GM10266 (cell line): ENCODE measurements at regions not wholly inside any gene's neighbourhood (a gene's known extent, or its start where the extent isn't known, plus 50 kb on each side); places are given as distances from the start of the nearest gene placed in this dataset.

Experiments used
- DNase-seq: peaks from one replicate; pipeline ENCODE4 v3.0.0; 2012; ENCODE audit errors: extremely low spot score
- CTCF ChIP-seq: IDR thresholded peaks from 2 replicates; pipeline ENCODE4 v1.5.1; 2012; ENCODE audit warnings: mild to moderate bottlenecking, low read depth; ENCODE audit not compliant: control insufficient read depth, insufficient read depth; ENCODE audit errors: missing control alignments

- DNase-seq = no peak
- no peak for TF ChIP-seq CTCF
Observed at GRCh38 chr7:41571573-41571972, 131.3 kb downstream of the INHBA start.

- no peak for DNase-seq
- no peak for TF ChIP-seq CTCF
Observed at GRCh38 chr7:41570766-41571165, 132.1 kb downstream of the INHBA start.

- DNase-seq = no peak
- TF ChIP-seq CTCF = no peak
Observed at GRCh38 chr7:41568135-41568534, 134.8 kb downstream of the INHBA start.

- DNase-seq = no peak
- no peak for TF ChIP-seq CTCF
Observed at GRCh38 chr7:41567731-41568114, 135.2 kb downstream of the INHBA start.

GRCh38 chr7:41567031-41567730 is 135.7 kb downstream of the INHBA start:
- TF ChIP-seq CTCF = no peak

GRCh38 chr7:41566581-41566980 is 136.3 kb downstream of the INHBA start:
- no peak for TF ChIP-seq CTCF
- DNase-seq = no peak

More at GRCh38 chr7:41567031-41567730, 135.7 kb downstream of the INHBA start:
- DNase-seq = no peak

- DNase-seq = no peak
- no peak for TF ChIP-seq CTCF
Observed at GRCh38 chr7:41565655-41566054, 137.2 kb downstream of the INHBA start.
